HCT116 (cell line): ENCODE measurements at regions not wholly inside any gene's neighbourhood (a gene's known extent, or its start where the extent isn't known, plus 50 kb on each side); places are given as distances from the start of the nearest gene placed in this dataset.

Experiments used
- ATAC-seq: fragments of 200-7000 bp; cut with Tn5 transposase; 2 replicates; pipeline ENCODE4 v1.9.1; 2020; ENCODE audit warnings: mild to moderate bottlenecking, moderate library complexity
- BruUV-seq: library from RNA; stranded (reverse); fragments of 400-500 nt; replicated peaks from 2 replicates; lab custom pipeline; 2021; lab: Mats Ljungman, UMichigan
- CTCF ChIA-PET: fragments of 300-600 bp; sonication (Branson Sonifier 250); formaldehyde crosslinking; loops from one replicate; lab custom pipeline; 2021; ENCODE audit warnings: antibody characterized with exemption; lab: Charles Lee
- POLR2A ChIA-PET: fragments of 300-600, 350-600 bp; sonication (Branson Sonifier 250); formaldehyde crosslinking; loops from one replicate; lab custom pipeline; 2021; ENCODE audit warnings: antibody characterized with exemption; lab: Charles Lee
- RAD21 ChIA-PET, 2 experiments: fragments of 300-600 bp; sonication (Branson Sonifier 250); formaldehyde crosslinking; loops; one replicate each; lab custom pipeline; 2023; ENCODE audit warnings: low total read pairs in 2 of 2; ENCODE audit not compliant: uncharacterized antibody in 2 of 2, unreplicated experiment in 2 of 2, low non-redundant PET in 1 of 2; lab: Charles Lee
- DNase-seq: peaks from one replicate; pipeline ENCODE4 v3.0.0-alpha.2; 2010; ENCODE audit warnings: low read depth, low spot score
- H2AFZ ChIP-seq: fragments of 200-600 bp; shearing (Covaris generic), sonication (generic); 2 replicates; pipeline ENCODE4 v1.6.1; 2017; ENCODE audit warnings: low read depth, mixed run types, mixed read lengths, antibody characterized with exemption, low read length; ENCODE audit not compliant: poor library complexity, severe bottlenecking
- H3K27ac ChIP-seq: 2 replicates; pipeline ENCODE4 v1.5.1; 2012; ENCODE audit warnings: low read depth, low read length
- H3K27me3 ChIP-seq: fragments of 200-600 bp; sonication (generic); 2 replicates; pipeline ENCODE4 v1.6.1; 2016; ENCODE audit warnings: mixed run types, low read length, mixed read lengths; ENCODE audit not compliant: insufficient read depth
- H3K36me3 ChIP-seq, 2 experiments: fragments of 200-500 bp in 1 of 2; fragments of 200-600 bp in 1 of 2; sonication (Bioruptor generic) in 1 of 2; sonication (generic) in 1 of 2; 2 replicates each; pipeline versions ENCODE4 v1.5.1 to v1.6.1; 2014 to 2016; ENCODE audit warnings: low read length in 2 of 2, inconsistent platforms in 1 of 2, mixed read lengths in 1 of 2, mixed run types in 1 of 2; ENCODE audit not compliant: insufficient read depth in 2 of 2, control insufficient read depth in 1 of 2
- H3K4me1 ChIP-seq, 2 experiments: fragments of 200-600 bp in 1 of 2; sonication (generic) in 1 of 2; 2 replicates each; pipeline versions ENCODE4 v1.5.1 to v1.6.1; 2012 to 2017; ENCODE audit warnings: low read length in 2 of 2, inconsistent platforms in 1 of 2, mild to moderate bottlenecking in 1 of 2, mixed read lengths in 1 of 2, mixed run types in 1 of 2, moderate library complexity in 1 of 2; ENCODE audit not compliant: insufficient read depth in 2 of 2, control insufficient read depth in 1 of 2
- H3K4me2 ChIP-seq: fragments of 200-600 bp; sonication (generic); 2 replicates; pipeline ENCODE4 v1.6.1; 2017; ENCODE audit warnings: mixed run types, low read length, mixed read lengths
- H3K4me3 ChIP-seq, 2 experiments: fragments of 200-600 bp in 1 of 2; sonication (generic) in 1 of 2; replicated peaks in 1 of 2; 2 replicates each; pipeline ENCODE4 v1.5.1; 2011 to 2016; ENCODE audit warnings: low read length in 2 of 2, control low read depth in 1 of 2, low read depth in 1 of 2, mild to moderate bottlenecking in 1 of 2, mixed read lengths in 1 of 2, mixed run types in 1 of 2
- H3K79me2 ChIP-seq: fragments of 200-600 bp; sonication (generic); 2 replicates; pipeline ENCODE4 v1.6.1; 2017; ENCODE audit warnings: mild to moderate bottlenecking, mixed run types, low read length, moderate library complexity, mixed read lengths; ENCODE audit not compliant: insufficient read depth
- H3K9ac ChIP-seq: fragments of 200-600 bp; sonication (generic); 2 replicates; pipeline ENCODE4 v1.6.1; 2016; ENCODE audit warnings: low read length, mixed read lengths
- H3K9me2 ChIP-seq: fragments of 200-600 bp; sonication (generic), shearing (Covaris generic); 2 replicates; pipeline ENCODE4 v1.6.1; 2017; ENCODE audit warnings: mixed run types, mild to moderate bottlenecking, moderate library complexity; ENCODE audit not compliant: insufficient read depth
- H3K9me3 ChIP-seq, 2 experiments: fragments of 200-500 bp in 1 of 2; fragments of 200-600 bp in 1 of 2; sonication (Bioruptor generic) in 1 of 2; sonication (generic) in 1 of 2; 2 replicates each; pipeline ENCODE4 v1.6.1; 2014 to 2017; ENCODE audit warnings: low read length in 2 of 2, mixed read lengths in 2 of 2, inconsistent platforms in 1 of 2, low read depth in 1 of 2, mild to moderate bottlenecking in 1 of 2, mixed run types in 1 of 2, moderate library complexity in 1 of 2; ENCODE audit not compliant: control insufficient read depth in 1 of 2, insufficient read depth in 1 of 2
- H4K20me1 ChIP-seq: fragments of 200-600 bp; sonication (generic), shearing (Covaris generic); 2 replicates; pipeline ENCODE4 v1.6.1; 2017; ENCODE audit warnings: mixed run types, mild to moderate bottlenecking, moderate library complexity; ENCODE audit not compliant: insufficient read depth
- CBX3 ChIP-seq: IDR thresholded peaks from 2 replicates; pipeline ENCODE4 v1.6.1; 2012; ENCODE audit warnings: low read depth
- CEBPB ChIP-seq: IDR thresholded peaks from 2 replicates; pipeline ENCODE4 v1.6.1; 2012; ENCODE audit warnings: low read depth
- CTCF ChIP-seq, 3 experiments: fragments of 200-600 bp in 1 of 3; sonication (generic) in 1 of 3; IDR thresholded peaks in 2 of 3; conservative IDR thresholded peaks in 1 of 3; 2 replicates each; pipeline ENCODE4 v1.5.1; 2012 to 2017; ENCODE audit warnings: low read depth in 2 of 3, low read length in 2 of 3, antibody characterized with exemption in 1 of 3, borderline replicate concordance in 1 of 3, control low read depth in 1 of 3, mild to moderate bottlenecking in 1 of 3, mixed read lengths in 1 of 3, mixed run types in 1 of 3, moderate library complexity in 1 of 3; ENCODE audit not compliant: insufficient read depth in 1 of 3
- EZH2phosphoT487 ChIP-seq: fragments of 200-600 bp; IDR thresholded peaks from 2 replicates; pipeline ENCODE4 v1.6.1; 2018; ENCODE audit warnings: antibody characterized with exemption, borderline replicate concordance
- FOSL1 ChIP-seq: IDR thresholded peaks from 2 replicates; pipeline ENCODE4 v1.6.1; 2012; ENCODE audit warnings: low read depth
- JUND ChIP-seq: IDR thresholded peaks from 2 replicates; pipeline ENCODE4 v1.6.1; 2012
- POLR2AphosphoS5 ChIP-seq: IDR thresholded peaks from 2 replicates; pipeline ENCODE4 v1.6.1; 2011; ENCODE audit warnings: mild to moderate bottlenecking, low read depth, low read length, moderate library complexity
- RAD21 ChIP-seq: IDR thresholded peaks from 2 replicates; pipeline ENCODE4 v1.6.1; 2012; ENCODE audit warnings: low read depth, mild to moderate bottlenecking
- SP1 ChIP-seq: IDR thresholded peaks from 2 replicates; pipeline ENCODE4 v1.6.1; 2012; ENCODE audit warnings: low read depth
- SRF ChIP-seq: IDR thresholded peaks from 2 replicates; pipeline ENCODE4 v1.6.1; 2012; ENCODE audit warnings: low read depth
- TCF7L2 ChIP-seq: IDR thresholded peaks from 2 replicates; pipeline ENCODE4 v1.7.0; 2011; ENCODE audit warnings: borderline replicate concordance, inconsistent platforms; ENCODE audit not compliant: insufficient read depth, insufficient read length; ENCODE audit errors: extremely low read depth
- YY1 ChIP-seq: IDR thresholded peaks from 2 replicates; pipeline ENCODE4 v1.6.1; 2011; ENCODE audit warnings: low read length, low read depth, moderate library complexity, mild to moderate bottlenecking; ENCODE audit not compliant: insufficient replicate concordance; ENCODE audit errors: extremely low read depth
- ZFX ChIP-seq: fragments of 450-650 bp; IDR thresholded peaks from 2 replicates; pipeline ENCODE4 v1.6.1; 2017
- ZNF274 ChIP-seq: fragments of 200-500 bp; sonication (Bioruptor generic); IDR thresholded peaks from 2 replicates; pipeline ENCODE4 v1.6.1; 2014; ENCODE audit warnings: mild to moderate bottlenecking, low read depth, low read length, inconsistent platforms
- intact Hi-C: fragments of 100-400 bp; cut with micrococcal nuclease; formaldehyde crosslinking; loops from 2 replicates; pipeline ENCODE4 v1.10.0; 2022
- TF ChIP-seq, protein P1 (sequence below): IDR thresholded peaks from 2 replicates; pipeline ENCODE4 v1.6.1; 2012

- Histone ChIP-seq H3K9me2 (no peaks in the 10 kb centered on the region), H3K27ac (no peak overlapping the region), H3K9ac (no peak overlapping the region), H3K4me2 (no peak overlapping the region), H3K4me1 (no peaks in the 10 kb centered on the region), H2AFZ (no peak overlapping the region), H3K27me3 (no peaks in the 10 kb centered on the region), H3K9me3 (peaks cover 7 to 19% of the 10 kb centered on the region in 2 experiments; a peak in 2 of 4 replicates), H4K20me1 (no peaks in the 10 kb centered on the region), H3K4me3 (no peak overlapping the region), H3K36me3 (no peaks in the 10 kb centered on the region), H3K79me2 (no peaks in the 10 kb centered on the region)
- ChIA-PET CTCF (no interaction called here), POLR2A (no interaction called here), RAD21 (no interaction called here)
- ATAC-seq: no peak
- TF ChIP-seq ZFX (no peak), EZH2phosphoT487 (no peak), CEBPB (no peak), ZNF274 (no peak), CTCF (IDR thresholded peaks at IDR 0.05 in 2 of 3, conservative IDR thresholded peaks at IDR 0.05 in 1 of 3; ENCODE audit: borderline replicate concordance in 1 of 3, insufficient read depth in 1 of 3, low read depth in 2 of 3, low read length in 2 of 3) (no peak), POLR2AphosphoS5 (no peak), FOSL1 (no peak)
- TF ChIP-seq, protein P1, sequence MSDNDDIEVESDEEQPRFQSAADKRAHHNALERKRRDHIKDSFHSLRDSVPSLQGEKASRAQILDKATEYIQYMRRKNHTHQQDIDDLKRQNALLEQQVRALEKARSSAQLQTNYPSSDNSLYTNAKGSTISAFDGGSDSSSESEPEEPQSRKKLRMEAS: no peak
- DNase-seq: no peak
- no TSS peak for BruUV-seq
- intact Hi-C loops: no loop called here
Observed at GRCh38 chr4:45147866-45148265, 421.5 kb upstream of the GNPDA2 start.

DNA sequence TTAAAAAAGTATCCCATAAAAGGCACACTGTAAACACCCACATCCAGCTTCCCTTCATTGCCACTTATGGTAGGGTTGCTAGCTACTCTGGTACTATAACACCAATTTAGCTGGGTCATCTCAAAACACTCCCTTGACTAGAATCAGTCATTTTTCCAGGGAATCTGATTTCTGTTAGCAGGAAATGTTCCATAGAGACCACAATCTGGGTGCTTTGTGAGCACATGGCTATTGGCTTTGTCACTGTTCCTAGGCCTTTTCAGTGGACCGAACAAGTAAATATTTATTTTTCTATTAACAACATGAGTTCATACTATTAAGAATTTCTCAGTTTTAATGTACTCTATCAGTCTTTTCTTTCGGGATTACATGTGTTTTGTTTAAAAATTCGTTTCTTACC, 404.7 kb upstream of the GNPDA2 start:
- no peaks in the 10 kb centered on the region for H3K9me2 ChIP-seq
- H2AFZ ChIP-seq: no peak overlapping the region
- no peak overlapping the region for H3K9ac ChIP-seq
- TF ChIP-seq, protein P1: no peak
- TF ChIP-seq YY1 (no peak), ZNF274 (no peak), CEBPB (no peak), CBX3 (no peak), SP1 (no peak), FOSL1 (no peak), SRF (no peak), JUND (no peak), RAD21 (no peak), POLR2AphosphoS5 (no peak), TCF7L2 (no peak)
- no peak for ATAC-seq
- H3K27ac ChIP-seq: no peak overlapping the region
- H3K4me1 ChIP-seq: no peaks in the 10 kb centered on the region
- ChIA-PET POLR2A (no interaction called here), RAD21 (no interaction called here), CTCF (no interaction called here)
- H3K27me3 ChIP-seq: no peaks in the 10 kb centered on the region
- BruUV-seq: no TSS peak
- DNase-seq: no peak
- H3K79me2 ChIP-seq: no peaks in the 10 kb centered on the region
- no peak overlapping the region for H3K4me2 ChIP-seq
- H3K9me3 ChIP-seq: peaks cover 3 to 30% of the 10 kb centered on the region in 2 experiments; a peak in 2 of 4 replicates
- no peaks in the 10 kb centered on the region for H3K36me3 ChIP-seq
- intact Hi-C loops: no loop called here
- H4K20me1 ChIP-seq: no peaks in the 10 kb centered on the region
- no peak overlapping the region for H3K4me3 ChIP-seq
